Muscle layer of duodenum (tissue), 2 donors: ENCODE measurements at regions not wholly inside any gene's neighbourhood (a gene's known extent, or its start where the extent isn't known, plus 50 kb on each side); places are given as distances from the start of the nearest gene placed in this dataset.
"Not testable (repeated sequence)": the region's sequence is repeated elsewhere in the genome, so short reads cannot be mapped to it uniquely, and the experiment has no call there.

Experiments used
- H3K27ac ChIP-seq: one replicate; pipeline ENCODE4 v1.7.0; 2013; ENCODE audit warnings: mild to moderate bottlenecking, low read length
- H3K27me3 ChIP-seq: one replicate; pipeline ENCODE4 v1.7.0; 2013; ENCODE audit warnings: low read depth, mild to moderate bottlenecking, control low read depth, low read length
- H3K36me3 ChIP-seq, 2 donors: one replicate each; pipeline ENCODE4 v1.7.0; 2013; ENCODE audit warnings: low read length in 2 of 2, control low read depth in 1 of 2, mild to moderate bottlenecking in 1 of 2; ENCODE audit not compliant: insufficient read depth in 2 of 2, control insufficient read depth in 1 of 2
- H3K4me1 ChIP-seq, 2 donors: one replicate each; pipeline ENCODE4 v1.7.0; 2013; ENCODE audit warnings: low read length in 2 of 2, mild to moderate bottlenecking in 2 of 2, control low read depth in 1 of 2, moderate library complexity in 1 of 2; ENCODE audit not compliant: insufficient read depth in 2 of 2, control insufficient read depth in 1 of 2
- H3K4me3 ChIP-seq, 2 donors: one replicate each; pipeline ENCODE4 v1.7.0; 2013; ENCODE audit warnings: low read length in 2 of 2, low read depth in 1 of 2, mild to moderate bottlenecking in 1 of 2
- H3K9me3 ChIP-seq, 2 donors: one replicate each; pipeline ENCODE4 v1.7.0; 2013; ENCODE audit warnings: low read length in 2 of 2, control low read depth in 1 of 2, mild to moderate bottlenecking in 1 of 2; ENCODE audit not compliant: control insufficient read depth in 1 of 2
- donor health status: healthy.

DNA sequence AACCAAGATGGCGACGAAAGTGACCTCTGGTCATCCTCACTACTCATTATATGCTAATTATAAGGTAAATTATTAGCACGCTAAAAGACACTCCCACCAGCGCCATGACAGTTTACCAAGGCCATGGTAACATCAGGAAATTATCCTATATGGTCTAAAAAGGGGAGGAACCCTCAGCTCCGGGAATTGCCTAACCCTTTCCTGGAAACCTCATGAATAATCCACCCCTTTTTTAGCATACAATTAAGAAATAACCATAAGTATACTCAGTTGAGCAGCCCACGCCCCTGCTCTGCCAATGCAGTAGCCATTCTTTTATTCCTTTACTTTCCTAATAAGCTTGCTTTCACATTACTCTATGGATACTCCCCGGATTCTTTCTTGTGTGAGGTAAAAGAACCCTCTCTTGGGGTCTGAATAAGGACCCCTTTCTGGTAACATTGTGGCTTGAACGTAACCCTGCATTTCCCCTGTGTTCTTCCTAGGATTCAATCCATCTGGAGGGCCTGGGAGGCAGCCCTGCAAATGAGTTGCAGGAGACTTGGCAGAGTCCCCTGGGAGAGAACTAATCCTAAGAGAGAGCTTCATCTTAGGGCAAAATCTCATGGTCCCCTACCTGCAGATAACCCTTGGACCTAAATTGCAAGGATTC is 225.6 kb upstream of the JARID2 start:
- H3K9me3 ChIP-seq = no peaks in the 10 kb centered on the region
- H3K27ac ChIP-seq = no peak overlapping the region
- H3K4me1 ChIP-seq = no peaks in the 10 kb centered on the region
- H3K36me3 ChIP-seq = no peaks in the 10 kb centered on the region
- no peaks in the 10 kb centered on the region for H3K27me3 ChIP-seq
- H3K4me3 ChIP-seq = no peak overlapping the region

DNA sequence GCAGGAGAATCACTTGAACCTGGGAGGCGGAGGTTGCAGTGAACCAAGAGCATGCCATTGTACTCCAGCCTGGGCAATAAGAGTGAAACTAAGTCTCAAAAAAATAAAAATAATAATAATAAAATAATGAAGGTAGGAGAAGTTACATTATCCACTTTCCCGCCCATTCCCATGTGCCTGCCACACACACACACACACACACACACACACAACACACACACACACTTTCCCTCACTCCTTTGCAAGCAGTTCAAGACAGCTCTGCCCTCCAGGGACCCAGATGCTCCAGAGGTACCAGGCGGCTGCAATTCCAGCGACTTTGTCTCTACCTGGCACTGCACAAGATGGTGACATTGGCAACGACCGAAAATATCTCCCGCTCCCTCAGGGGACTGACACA is 224.8 kb upstream of the JARID2 start:
- no peak overlapping the region for H3K27ac ChIP-seq
- H3K4me1 ChIP-seq = no peaks in the 10 kb centered on the region
- no peaks in the 10 kb centered on the region for H3K27me3 ChIP-seq
- no peaks in the 10 kb centered on the region for H3K9me3 ChIP-seq
- H3K4me3 ChIP-seq = no peak overlapping the region
- no peaks in the 10 kb centered on the region for H3K36me3 ChIP-seq

DNA sequence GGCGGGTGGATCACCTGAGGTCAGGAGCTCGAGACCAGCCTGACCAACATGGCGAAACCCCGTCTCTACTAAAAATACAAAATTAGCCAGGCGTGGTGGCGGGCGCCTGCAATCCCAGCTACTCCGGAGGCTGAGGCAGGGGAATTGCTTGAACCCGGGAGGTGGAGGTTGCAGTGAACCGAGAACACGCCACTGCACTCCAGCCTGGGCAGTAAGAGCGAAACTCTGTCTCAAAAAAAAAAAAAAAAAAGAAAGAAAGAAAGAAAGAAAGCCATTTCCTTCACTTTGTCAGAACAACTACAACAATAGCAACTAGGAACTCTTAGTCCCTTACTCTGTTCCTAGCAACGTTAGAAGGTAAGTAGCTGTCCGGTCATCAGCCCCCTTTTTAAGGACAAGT is 222.9 kb upstream of the JARID2 start:
- H3K9me3 ChIP-seq = not testable (repeated sequence)

DNA sequence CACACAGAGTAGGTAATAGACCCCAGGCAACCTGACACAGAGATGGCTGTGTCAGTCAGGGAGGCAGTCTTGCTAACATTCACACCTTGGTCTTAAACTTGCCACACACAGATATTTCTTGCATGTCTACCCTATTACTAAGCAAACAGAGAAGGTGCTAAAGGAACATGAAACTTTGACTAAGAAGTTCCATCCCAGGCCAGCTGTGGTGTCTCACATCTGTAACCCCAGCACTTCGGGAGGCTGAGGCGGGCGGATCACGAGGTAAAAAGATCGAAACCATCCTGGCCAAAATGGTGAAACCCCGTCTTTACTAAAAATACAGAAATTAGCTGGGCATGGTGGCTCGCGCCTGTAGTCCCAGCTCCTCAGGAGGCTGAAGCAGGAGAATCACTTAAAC is 222.4 kb upstream of the JARID2 start:
- no peak overlapping the region for H3K4me3 ChIP-seq
- H3K9me3 ChIP-seq = no peaks in the 10 kb centered on the region
- no peaks in the 10 kb centered on the region for H3K4me1 ChIP-seq
- no peaks in the 10 kb centered on the region for H3K27me3 ChIP-seq
- H3K36me3 ChIP-seq = no peaks in the 10 kb centered on the region
- no peak overlapping the region for H3K27ac ChIP-seq

More for the DNA sequence above, 222.9 kb upstream of the JARID2 start:
- H3K4me1 ChIP-seq, H3K4me3 ChIP-seq, H3K36me3 ChIP-seq, H3K27ac ChIP-seq, H3K27me3 ChIP-seq: not testable (repeated sequence)

DNA sequence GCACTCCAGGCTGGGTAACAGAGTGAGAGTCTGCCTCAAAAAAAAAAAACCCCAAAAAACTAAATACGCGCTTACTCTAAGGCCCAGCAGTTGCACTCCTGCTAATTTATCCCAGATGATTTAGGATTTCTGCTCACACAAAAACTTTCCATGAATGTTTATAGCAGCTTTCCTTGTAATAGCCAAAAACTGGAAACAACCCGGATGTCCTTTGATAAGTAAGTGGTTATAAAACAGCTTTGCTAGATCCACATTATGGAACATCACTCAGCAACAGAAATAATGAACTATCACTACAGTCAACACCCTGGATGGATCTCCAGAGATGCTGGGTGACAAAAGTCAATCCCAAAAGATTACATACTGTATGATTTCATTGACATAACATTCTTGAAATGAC is 220.4 kb upstream of the JARID2 start:
- no peaks in the 10 kb centered on the region for H3K27me3 ChIP-seq
- H3K9me3 ChIP-seq = no peaks in the 10 kb centered on the region
- H3K4me1 ChIP-seq = no peaks in the 10 kb centered on the region
- H3K36me3 ChIP-seq = no peaks in the 10 kb centered on the region
- H3K4me3 ChIP-seq = no peak overlapping the region
- H3K27ac ChIP-seq = no peak overlapping the region

DNA sequence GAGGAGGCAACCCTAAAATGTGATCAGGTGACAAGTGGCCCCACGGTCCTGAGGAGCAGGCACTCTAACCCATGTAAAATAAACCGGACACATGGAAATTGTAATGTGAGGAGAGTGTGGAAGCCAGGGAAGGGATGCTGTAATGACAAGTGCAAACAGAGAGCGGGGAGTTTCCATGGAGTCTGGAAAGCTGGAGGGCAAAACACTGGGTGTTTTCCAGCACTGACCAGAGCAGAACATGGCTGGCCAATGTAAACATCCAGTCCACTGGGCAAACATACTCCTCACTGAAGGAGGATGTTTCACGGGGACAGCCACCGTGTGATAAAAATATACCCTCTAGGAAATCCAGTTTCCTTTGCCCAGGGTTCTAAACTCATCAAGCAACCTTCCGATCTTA is 219.0 kb upstream of the JARID2 start:
- Histone ChIP-seq H3K27me3 (no peaks in the 10 kb centered on the region), H3K36me3 (no peaks in the 10 kb centered on the region), H3K4me3 (no peak overlapping the region), H3K27ac (no peak overlapping the region), H3K9me3 (no peaks in the 10 kb centered on the region), H3K4me1 (no peaks in the 10 kb centered on the region)

DNA sequence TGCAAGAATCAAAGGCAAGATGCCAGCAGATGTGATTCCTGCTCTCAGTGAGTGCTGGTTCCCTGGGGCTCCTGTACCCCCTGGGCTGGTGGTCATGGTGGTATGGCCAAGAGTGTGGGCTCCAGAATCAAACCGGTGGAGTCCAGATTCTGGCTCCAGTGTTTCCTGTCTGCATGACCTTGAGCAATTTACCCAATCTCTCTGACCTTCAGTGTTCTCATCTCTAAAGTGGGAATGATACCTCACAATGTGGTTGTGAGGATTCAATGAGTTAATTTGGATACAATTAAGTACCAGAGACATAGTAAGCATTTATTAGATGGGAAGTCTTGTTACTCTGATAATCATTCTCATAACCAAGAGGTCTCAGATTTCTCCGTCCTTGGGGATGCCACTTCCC is 218.4 kb upstream of the JARID2 start:
- H3K27me3 ChIP-seq = no peaks in the 10 kb centered on the region
- H3K4me3 ChIP-seq = no peak overlapping the region
- H3K4me1 ChIP-seq = no peaks in the 10 kb centered on the region
- H3K36me3 ChIP-seq = no peaks in the 10 kb centered on the region
- H3K9me3 ChIP-seq = no peaks in the 10 kb centered on the region
- no peak overlapping the region for H3K27ac ChIP-seq

DNA sequence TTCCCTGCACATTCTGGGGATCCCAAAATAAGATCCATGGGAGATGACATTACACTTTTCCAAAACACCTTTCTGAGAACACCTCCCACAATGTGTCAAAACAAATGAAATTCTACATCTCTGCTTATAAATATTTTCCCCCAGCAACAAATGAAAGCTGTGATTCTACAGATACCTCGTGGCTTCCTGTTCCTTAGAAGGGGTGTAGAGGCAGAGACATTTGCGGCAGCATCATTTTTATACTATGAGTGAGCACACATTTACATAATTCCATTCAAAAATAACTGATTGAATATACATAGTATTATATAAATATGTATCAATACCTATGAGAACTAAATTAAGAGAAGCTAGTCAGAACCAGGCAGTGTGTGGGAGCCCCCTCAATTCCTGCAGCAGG is 213.9 kb upstream of the JARID2 start:
- Histone ChIP-seq H3K4me1 (no peaks in the 10 kb centered on the region), H3K27ac (no peak overlapping the region), H3K27me3 (no peaks in the 10 kb centered on the region), H3K4me3 (no peak overlapping the region), H3K9me3 (no peaks in the 10 kb centered on the region), H3K36me3 (no peaks in the 10 kb centered on the region)

DNA sequence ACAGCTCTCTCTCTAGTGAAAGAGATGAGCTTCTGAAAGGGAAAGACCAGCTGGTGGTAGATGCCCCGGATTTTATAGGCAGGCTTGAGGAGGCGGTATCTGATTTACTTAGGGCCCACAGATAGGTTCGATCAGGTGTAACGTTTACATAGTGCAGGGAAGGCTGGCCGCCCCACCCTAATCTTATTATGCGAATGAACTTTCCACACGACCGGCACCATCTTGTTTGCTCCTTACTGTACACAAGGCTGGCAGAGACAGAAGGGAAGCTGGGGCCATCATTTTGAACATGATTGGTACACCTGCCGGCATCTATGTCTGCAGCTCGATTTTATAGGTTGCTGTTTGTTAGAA is 212.0 kb upstream of the JARID2 start:
- Histone ChIP-seq H3K27ac (no peak overlapping the region), H3K4me3 (no peak overlapping the region), H3K4me1 (no peaks in the 10 kb centered on the region), H3K36me3 (no peaks in the 10 kb centered on the region), H3K27me3 (no peaks in the 10 kb centered on the region), H3K9me3 (no peaks in the 10 kb centered on the region)

DNA sequence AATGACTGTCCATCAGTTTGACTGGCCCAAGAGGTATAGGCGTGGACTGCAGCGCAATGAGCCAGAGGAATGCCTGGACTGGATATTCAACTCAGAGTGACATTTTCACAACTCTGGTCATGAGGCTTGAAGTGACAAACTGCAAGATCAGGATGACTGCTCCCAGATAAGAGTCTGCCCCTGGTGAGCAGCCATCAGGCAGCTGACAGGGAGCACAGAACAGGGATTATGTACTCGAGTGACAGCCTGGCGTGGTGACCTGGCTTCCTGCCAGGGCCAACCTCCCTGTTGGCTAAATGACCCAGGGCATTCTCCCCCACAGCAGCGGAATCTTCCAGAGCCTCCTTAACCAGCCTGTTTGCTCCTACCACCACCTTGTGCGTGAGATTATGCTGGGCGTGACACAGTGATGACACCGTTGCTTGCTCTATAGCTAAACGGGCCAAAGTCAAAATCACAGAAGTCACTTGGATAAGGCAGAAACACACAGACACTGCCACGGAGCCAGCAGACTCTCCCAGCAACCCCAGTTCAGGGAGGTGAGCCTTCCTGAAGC is 209.1 kb upstream of the JARID2 start:
- Histone ChIP-seq H3K9me3 (no peaks in the 10 kb centered on the region), H3K4me1 (no peaks in the 10 kb centered on the region), H3K27ac (no peak overlapping the region), H3K27me3 (no peaks in the 10 kb centered on the region), H3K36me3 (no peaks in the 10 kb centered on the region), H3K4me3 (no peak overlapping the region)

DNA sequence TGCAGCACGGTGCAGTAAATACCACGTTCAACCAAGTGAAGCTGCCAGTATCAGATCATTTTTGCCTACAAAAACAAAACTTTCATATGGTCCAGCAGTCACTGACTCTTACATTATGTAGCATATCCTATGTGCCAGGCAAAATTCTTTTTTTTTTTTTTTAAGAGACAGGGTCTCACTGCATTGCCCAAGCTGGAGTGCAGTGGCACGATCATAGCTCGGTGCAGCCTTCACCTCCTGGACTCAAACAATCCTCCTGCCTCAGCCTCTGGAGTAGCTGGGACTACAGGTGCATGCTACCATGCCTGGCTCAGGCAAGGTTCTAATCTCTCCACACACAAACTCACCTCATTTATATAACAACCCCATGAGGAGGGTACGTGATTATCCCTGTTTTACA is 208.6 kb upstream of the JARID2 start:
- Histone ChIP-seq H3K4me3 (no peak overlapping the region), H3K27ac (no peak overlapping the region)

More for the DNA sequence above, 208.6 kb upstream of the JARID2 start:
- Histone ChIP-seq H3K27me3 (no peaks in the 10 kb centered on the region), H3K36me3 (no peaks in the 10 kb centered on the region), H3K4me1 (no peaks in the 10 kb centered on the region), H3K9me3 (no peaks in the 10 kb centered on the region)
